Endothelial cell of umbilical vein (primary cell): ENCODE measurements at regions not wholly inside any gene's neighbourhood (a gene's known extent, or its start where the extent isn't known, plus 50 kb on each side); places are given as distances from the start of the nearest gene placed in this dataset.

ENCODE experiments used
- BruUV-seq: library from RNA; stranded (reverse); fragments of 400-500 nt; replicated peaks from 2 replicates; lab custom pipeline; 2021; lab: Mats Ljungman, UMichigan
- CTCF ChIA-PET: fragments of 300-600, 350-600 bp; sonication (Branson Sonifier 250); formaldehyde crosslinking; loops from one replicate; lab custom pipeline; 2021; ENCODE audit warnings: antibody characterized with exemption, inconsistent platforms; lab: Charles Lee
- POLR2A ChIA-PET: fragments of 300-600, 350-600 bp; sonication (Branson Sonifier 250); formaldehyde crosslinking; loops from one replicate; lab custom pipeline; 2021; ENCODE audit warnings: antibody characterized with exemption, inconsistent platforms; lab: Charles Lee
- DNase-seq: peaks from one replicate; pipeline ENCODE4 v3.0.0-alpha.2; 2011; ENCODE audit warnings: low read depth, low spot score
- FAIRE-seq: peaks from 2 replicates; lab custom pipeline; 2011; peaks lifted over from hg19 to GRCh38; lab: Jason Lieb, UNC
- H2AFZ ChIP-seq: 2 replicates; pipeline ENCODE4 v1.6.0; 2012; ENCODE audit warnings: low read depth, low read length, control low read depth, inconsistent platforms
- H3K27ac ChIP-seq: 2 replicates; pipeline ENCODE4 v1.5.1; 2011; ENCODE audit warnings: low read depth, mild to moderate bottlenecking, control low read depth, low read length, moderate library complexity; ENCODE audit not compliant: insufficient read depth
- H3K27me3 ChIP-seq, 2 experiments: 2 replicates each; pipeline versions ENCODE4 v1.6.0 to v1.6.1; 2011; ENCODE audit warnings: low read length in 2 of 2, mixed read lengths in 1 of 2; ENCODE audit not compliant: control insufficient read depth in 2 of 2, insufficient read depth in 2 of 2
- H3K36me3 ChIP-seq, 2 experiments: 2 replicates in 1 of 2; 3 replicates in 1 of 2; pipeline ENCODE4 v1.5.1; 2011; ENCODE audit warnings: low read length in 2 of 2, mild to moderate bottlenecking in 1 of 2, moderate library complexity in 1 of 2; ENCODE audit not compliant: control insufficient read depth in 2 of 2, insufficient read depth in 2 of 2; ENCODE audit errors: extremely low read depth in 1 of 2
- H3K4me1 ChIP-seq: 3 replicates; pipeline ENCODE4 v1.5.1; 2011; ENCODE audit warnings: mild to moderate bottlenecking, low read length; ENCODE audit not compliant: control insufficient read depth, insufficient read depth; ENCODE audit errors: extremely low read depth
- H3K4me2 ChIP-seq: 2 replicates; pipeline ENCODE4 v1.6.1; 2011; ENCODE audit warnings: low read length, control low read depth, mixed read lengths; ENCODE audit not compliant: insufficient read depth
- H3K4me3 ChIP-seq, 3 experiments: fragments of 200-600 bp in 1 of 3; sonication (generic), shearing (Covaris generic) in 1 of 3; replicated peaks in 1 of 3; 2 replicates each; pipeline ENCODE4 v1.5.1; 2011 to 2016; ENCODE audit warnings: control low read depth in 3 of 3, low read length in 3 of 3, mild to moderate bottlenecking in 2 of 3, inconsistent platforms in 1 of 3, low read depth in 1 of 3, moderate library complexity in 1 of 3; ENCODE audit not compliant: insufficient read depth in 1 of 3
- H3K79me2 ChIP-seq: 2 replicates; pipeline ENCODE4 v1.6.0; 2012; ENCODE audit warnings: low read length, inconsistent platforms; ENCODE audit not compliant: control insufficient read depth, insufficient read depth
- H3K9ac ChIP-seq: replicated peaks from 2 replicates; pipeline ENCODE3; 2011; ENCODE audit warnings: low read length, control low read depth; ENCODE audit not compliant: insufficient read depth; ENCODE audit errors: extremely low read depth
- H3K9me1 ChIP-seq: replicated peaks from 3 replicates; pipeline ENCODE4 v1.6.0; 2011; ENCODE audit warnings: mild to moderate bottlenecking, low read length; ENCODE audit not compliant: control insufficient read depth, insufficient read depth; ENCODE audit errors: extremely low read depth
- H3K9me3 ChIP-seq: replicated peaks from 2 replicates; pipeline ENCODE4 v1.5.1; 2012; ENCODE audit warnings: low read length, inconsistent platforms; ENCODE audit not compliant: control insufficient read depth, insufficient read depth
- H4K20me1 ChIP-seq: replicated peaks from 2 replicates; pipeline ENCODE3; 2011; ENCODE audit warnings: mild to moderate bottlenecking, low read length; ENCODE audit not compliant: control insufficient read depth, insufficient read depth; ENCODE audit errors: extremely low read depth
- EZH2 ChIP-seq: IDR thresholded peaks from 2 replicates; pipeline ENCODE4 v1.6.1; 2012; ENCODE audit warnings: borderline replicate concordance, low read depth, mild to moderate bottlenecking, moderate library complexity, low read length, inconsistent platforms; ENCODE audit not compliant: severe bottlenecking
- FOS ChIP-seq: IDR thresholded peaks from 2 replicates; pipeline ENCODE4 v1.6.1; 2011; ENCODE audit warnings: mild to moderate bottlenecking, low read length, moderate library complexity, borderline replicate concordance; ENCODE audit not compliant: insufficient read depth
- GATA2 ChIP-seq: IDR thresholded peaks from 2 replicates; pipeline ENCODE4 v1.7.0; 2011; ENCODE audit warnings: low read depth, mild to moderate bottlenecking, moderate library complexity, mixed read lengths, low read length; ENCODE audit not compliant: insufficient read length, insufficient read depth
- JUN ChIP-seq: IDR thresholded peaks from 2 replicates; pipeline ENCODE4 v1.6.1; 2011; ENCODE audit warnings: borderline replicate concordance, low read depth; ENCODE audit not compliant: insufficient read length, insufficient read depth
- MYC ChIP-seq: IDR thresholded peaks from one replicate; pipeline ENCODE4 v1.6.1; 2011; ENCODE audit warnings: mild to moderate bottlenecking, low read depth, low read length
- POLR2A ChIP-seq: IDR thresholded peaks from 2 replicates; pipeline ENCODE4 v1.6.1; 2012; ENCODE audit warnings: low read depth, mild to moderate bottlenecking, control low read depth, low read length
- POLR2AphosphoS5 ChIP-seq: IDR thresholded peaks from 2 replicates; pipeline ENCODE4 v1.6.1; 2012; ENCODE audit warnings: low read depth, mild to moderate bottlenecking, control low read depth, low read length, moderate library complexity; ENCODE audit not compliant: insufficient read depth
- dilution Hi-C: fragments of 300-500 bp; cut with MboI; formaldehyde crosslinking; loops from one replicate; pipeline ENCODE4 v1.15.0; 2019; ENCODE audit warnings: low sequenced_read_pairs; ENCODE audit not compliant: extremely low pct_ligation_motif_present
- intact Hi-C: fragments of 100-400 bp; cut with micrococcal nuclease; formaldehyde crosslinking; loops from one replicate; pipeline ENCODE4 v1.10.0; 2022
- TF ChIP-seq, protein P1 (sequence below): IDR thresholded peaks from 2 replicates; pipeline ENCODE4 v1.6.1; 2011; ENCODE audit not compliant: insufficient read depth, insufficient read length
- TF ChIP-seq, protein P2 (sequence below), 2 donors: IDR thresholded peaks; 1 replicate in 1 of 2; 2 replicates in 1 of 2; pipeline ENCODE4 v1.5.1; 2011; ENCODE audit warnings: low read length in 2 of 2, mild to moderate bottlenecking in 2 of 2, moderate library complexity in 2 of 2, control low read depth in 1 of 2, inconsistent platforms in 1 of 2, low read depth in 1 of 2; ENCODE audit not compliant: insufficient read depth in 1 of 2; ENCODE audit errors: extremely low read depth in 1 of 2

DNA sequence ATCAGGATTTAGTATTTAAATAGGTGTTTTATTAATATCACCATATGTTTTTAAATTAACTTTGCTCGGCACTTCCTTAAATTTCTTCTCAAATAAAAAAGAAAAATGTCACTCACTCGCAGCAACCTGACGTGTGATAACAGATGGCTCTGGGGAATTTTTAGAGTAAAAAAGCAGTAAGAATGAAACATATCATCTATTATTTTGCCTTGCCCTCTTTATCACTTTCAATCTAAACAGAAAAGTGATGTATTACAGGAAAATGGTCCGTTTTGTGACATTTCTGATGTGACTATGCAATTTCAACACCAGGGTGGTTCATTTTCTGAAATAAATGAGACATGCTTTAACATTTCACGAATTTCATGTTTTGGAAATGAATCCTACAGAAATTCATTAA, 1368.0 kb upstream of the LRRTM1 start:
- intact Hi-C loops = no loop called here

DNA sequence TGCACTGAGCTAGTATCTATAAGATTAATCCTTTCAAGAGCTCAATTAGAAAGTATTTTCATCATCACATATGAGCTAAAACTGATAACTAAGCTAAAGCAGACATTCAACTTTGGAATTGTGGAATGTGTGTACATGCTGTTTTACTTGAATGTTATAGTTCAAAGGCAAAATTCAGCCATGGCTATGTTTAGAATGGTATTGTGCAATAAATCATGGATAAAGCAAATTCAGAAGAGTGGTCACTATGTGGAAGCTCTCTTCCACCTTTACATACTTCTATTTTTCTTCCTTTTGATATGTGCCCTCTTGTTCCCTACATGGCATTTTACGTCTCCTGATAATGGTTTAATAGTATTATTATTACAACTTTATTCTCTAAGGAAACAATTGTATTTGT, 1366.3 kb upstream of the LRRTM1 start:
- Histone ChIP-seq H3K4me1 (no peaks in the 10 kb centered on the region), H4K20me1 (no peaks in the 10 kb centered on the region), H3K9me3 (no peaks in the 10 kb centered on the region), H3K9me1 (no peaks in the 10 kb centered on the region), H2AFZ (no peak overlapping the region), H3K27ac (no peak overlapping the region), H3K36me3 (no peaks in the 10 kb centered on the region), H3K79me2 (no peaks in the 10 kb centered on the region), H3K27me3 (no peaks in the 10 kb centered on the region), H3K4me2 (no peak overlapping the region), H3K9ac (no peak overlapping the region), H3K4me3 (no peak overlapping the region)
- DNase-seq = no peak
- dilution Hi-C loops = no loop called here
- ChIA-PET POLR2A (no interaction called here), CTCF (no interaction called here)
- intact Hi-C loops = no loop called here
- TF ChIP-seq, protein P1, sequence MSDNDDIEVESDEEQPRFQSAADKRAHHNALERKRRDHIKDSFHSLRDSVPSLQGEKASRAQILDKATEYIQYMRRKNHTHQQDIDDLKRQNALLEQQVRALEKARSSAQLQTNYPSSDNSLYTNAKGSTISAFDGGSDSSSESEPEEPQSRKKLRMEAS = no peak
- TF ChIP-seq EZH2 (no peak), POLR2AphosphoS5 (no peak), MYC (no peak), JUN (no peak), POLR2A (no peak), FOS (no peak), GATA2 (no peak)
- TF ChIP-seq, protein P2, sequence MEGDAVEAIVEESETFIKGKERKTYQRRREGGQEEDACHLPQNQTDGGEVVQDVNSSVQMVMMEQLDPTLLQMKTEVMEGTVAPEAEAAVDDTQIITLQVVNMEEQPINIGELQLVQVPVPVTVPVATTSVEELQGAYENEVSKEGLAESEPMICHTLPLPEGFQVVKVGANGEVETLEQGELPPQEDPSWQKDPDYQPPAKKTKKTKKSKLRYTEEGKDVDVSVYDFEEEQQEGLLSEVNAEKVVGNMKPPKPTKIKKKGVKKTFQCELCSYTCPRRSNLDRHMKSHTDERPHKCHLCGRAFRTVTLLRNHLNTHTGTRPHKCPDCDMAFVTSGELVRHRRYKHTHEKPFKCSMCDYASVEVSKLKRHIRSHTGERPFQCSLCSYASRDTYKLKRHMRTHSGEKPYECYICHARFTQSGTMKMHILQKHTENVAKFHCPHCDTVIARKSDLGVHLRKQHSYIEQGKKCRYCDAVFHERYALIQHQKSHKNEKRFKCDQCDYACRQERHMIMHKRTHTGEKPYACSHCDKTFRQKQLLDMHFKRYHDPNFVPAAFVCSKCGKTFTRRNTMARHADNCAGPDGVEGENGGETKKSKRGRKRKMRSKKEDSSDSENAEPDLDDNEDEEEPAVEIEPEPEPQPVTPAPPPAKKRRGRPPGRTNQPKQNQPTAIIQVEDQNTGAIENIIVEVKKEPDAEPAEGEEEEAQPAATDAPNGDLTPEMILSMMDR (IDR thresholded peaks at IDR 0.05; ENCODE audit: extremely low read depth in 1 of 2, insufficient read depth in 1 of 2, low read depth in 1 of 2, low read length in 2 of 2) = no peak
- FAIRE-seq = no peak
- no TSS peak for BruUV-seq

More for the DNA sequence above, 1368.0 kb upstream of the LRRTM1 start:
- dilution Hi-C loops = no loop called here
- BruUV-seq = no TSS peak
- ChIA-PET POLR2A (no interaction called here), CTCF (no interaction called here)
- H3K9me1 ChIP-seq = no peaks in the 10 kb centered on the region
- H3K79me2 ChIP-seq = no peaks in the 10 kb centered on the region
- DNase-seq = no peak
- FAIRE-seq = no peak
- no peaks in the 10 kb centered on the region for H3K27me3 ChIP-seq
- no peak overlapping the region for H2AFZ ChIP-seq
- no peaks in the 10 kb centered on the region for H3K9me3 ChIP-seq
- no peak overlapping the region for H3K9ac ChIP-seq
- no peak overlapping the region for H3K4me3 ChIP-seq
- no peaks in the 10 kb centered on the region for H3K36me3 ChIP-seq
- H4K20me1 ChIP-seq = no peaks in the 10 kb centered on the region
- H3K4me1 ChIP-seq = no peaks in the 10 kb centered on the region
- H3K27ac ChIP-seq = no peak overlapping the region
- H3K4me2 ChIP-seq = no peak overlapping the region
- TF ChIP-seq GATA2 (no peak), JUN (no peak), POLR2A (no peak), EZH2 (no peak), MYC (no peak)
- TF ChIP-seq, protein P2 (IDR thresholded peaks at IDR 0.05; ENCODE audit: extremely low read depth in 1 of 2, insufficient read depth in 1 of 2, low read depth in 1 of 2, low read length in 2 of 2) = no peak
